Osteocyte (in vitro differentiated cells): ENCODE measurements at regions not wholly inside any gene's neighbourhood (a gene's known extent, or its start where the extent isn't known, plus 50 kb on each side); places are given as distances from the start of the nearest gene placed in this dataset.
A peak's percentile ranks its signal among the peaks of the same experiment; 100 is the strongest.

Experiments
- DNase-seq: peaks from one replicate; pipeline ENCODE4 v3.0.0; 2021; ENCODE audit warnings: mixed read lengths; ENCODE audit not compliant: unreplicated experiment; ENCODE audit errors: extremely low spot score
- H3K27ac Mint-ChIP-seq: one replicate; pipeline ENCODE4 v1.8.0; 2021; ENCODE audit warnings: mild to moderate bottlenecking, mixed read lengths; ENCODE audit not compliant: unreplicated experiment
- H3K27me3 Mint-ChIP-seq: one replicate; pipeline ENCODE4 v1.8.0; 2021; ENCODE audit warnings: mixed read lengths; ENCODE audit not compliant: unreplicated experiment
- H3K36me3 Mint-ChIP-seq: one replicate; pipeline ENCODE4 v1.8.0; 2021; ENCODE audit warnings: mixed read lengths; ENCODE audit not compliant: unreplicated experiment
- H3K4me1 Mint-ChIP-seq: one replicate; pipeline ENCODE4 v1.8.0; 2021; ENCODE audit warnings: mixed read lengths; ENCODE audit not compliant: unreplicated experiment
- H3K4me3 Mint-ChIP-seq: one replicate; pipeline ENCODE4 v1.8.0; 2021; ENCODE audit warnings: mild to moderate bottlenecking, moderate library complexity, mixed read lengths; ENCODE audit not compliant: unreplicated experiment
- H3K9me3 Mint-ChIP-seq: one replicate; pipeline ENCODE4 v1.8.0; 2021; ENCODE audit warnings: mixed read lengths; ENCODE audit not compliant: unreplicated experiment
- CTCF ChIP-seq: fragments of 200-600 bp; sonication (generic); IDR thresholded peaks from 2 replicates; pipeline ENCODE4 v1.5.0; 2021; ENCODE audit warnings: antibody characterized with exemption, mild to moderate bottlenecking, moderate library complexity

- peaks cover 30% of the 10 kb centered on the region for H3K4me1 Mint-ChIP-seq
- DNase-seq, result no peak
- TF ChIP-seq CTCF, result no peak
- H3K36me3 Mint-ChIP-seq, result no peaks in the 10 kb centered on the region
- no peaks in the 10 kb centered on the region for H3K9me3 Mint-ChIP-seq
- no peak overlapping the region for H3K4me3 Mint-ChIP-seq
- peaks cover 11% of the 10 kb centered on the region for H3K27me3 Mint-ChIP-seq
- no peak overlapping the region for H3K27ac Mint-ChIP-seq
Observed at GRCh38 chr6:132933090-132933489, 118.7 kb downstream of the RPS12 start.

GRCh38 chr6:132934496-132934895, 120.1 kb downstream of the RPS12 start:
- H3K9me3 Mint-ChIP-seq, result no peaks in the 10 kb centered on the region
- H3K27me3 Mint-ChIP-seq, result peaks cover 11% of the 10 kb centered on the region
- no peak for DNase-seq
- no peak overlapping the region for H3K27ac Mint-ChIP-seq
- H3K4me3 Mint-ChIP-seq, result no peak overlapping the region
- peaks cover 30% of the 10 kb centered on the region for H3K4me1 Mint-ChIP-seq
- no peaks in the 10 kb centered on the region for H3K36me3 Mint-ChIP-seq
- no peak for TF ChIP-seq CTCF

- Mint-ChIP-seq H3K27me3 (peaks cover 3% of the 10 kb centered on the region), H3K27ac (no peak overlapping the region), H3K36me3 (no peaks in the 10 kb centered on the region), H3K4me1 (peaks cover 25% of the 10 kb centered on the region), H3K4me3 (no peak overlapping the region), H3K9me3 (no peaks in the 10 kb centered on the region)
- DNase-seq, result no peak
- TF ChIP-seq CTCF, result no peak
Observed at GRCh38 chr6:132936646-132937045, 122.3 kb downstream of the RPS12 start.

GRCh38 chr6:132937466-132937906, 123.1 kb downstream of the RPS12 start:
- H3K9me3 Mint-ChIP-seq, result no peaks in the 10 kb centered on the region
- peaks cover 16% of the 10 kb centered on the region for H3K4me1 Mint-ChIP-seq
- H3K4me3 Mint-ChIP-seq, result no peak overlapping the region
- H3K27ac Mint-ChIP-seq, result no peak overlapping the region
- no peak for DNase-seq
- peak; percentile 65 for TF ChIP-seq CTCF
- H3K27me3 Mint-ChIP-seq, result peaks cover 2% of the 10 kb centered on the region
- H3K36me3 Mint-ChIP-seq, result no peaks in the 10 kb centered on the region

GRCh38 chr6:132948889-132949288, 134.5 kb downstream of the RPS12 start:
- H3K27me3 Mint-ChIP-seq, result peaks cover 7% of the 10 kb centered on the region
- H3K36me3 Mint-ChIP-seq, result no peaks in the 10 kb centered on the region
- no peak for DNase-seq
- no peaks in the 10 kb centered on the region for H3K4me1 Mint-ChIP-seq
- no peak overlapping the region for H3K27ac Mint-ChIP-seq
- no peak overlapping the region for H3K4me3 Mint-ChIP-seq
- no peak for TF ChIP-seq CTCF
- no peaks in the 10 kb centered on the region for H3K9me3 Mint-ChIP-seq
